ENCODE measurements at regions not wholly inside any gene's neighbourhood (a gene's known extent, or its start where the extent isn't known, plus 50 kb on each side); places are given as distances from the start of the nearest gene placed in this dataset.

GRCh38 chr3:160150525-160150924, 74.7 kb upstream of the C3orf80 start:
- DNase-seq (ENCODE audit: extremely low read depth, low read depth) = no peak
- TF ChIP-seq CTCF (IDR thresholded peaks at IDR 0.05; ENCODE audit: low read depth, low read length) = no peak

DNA sequence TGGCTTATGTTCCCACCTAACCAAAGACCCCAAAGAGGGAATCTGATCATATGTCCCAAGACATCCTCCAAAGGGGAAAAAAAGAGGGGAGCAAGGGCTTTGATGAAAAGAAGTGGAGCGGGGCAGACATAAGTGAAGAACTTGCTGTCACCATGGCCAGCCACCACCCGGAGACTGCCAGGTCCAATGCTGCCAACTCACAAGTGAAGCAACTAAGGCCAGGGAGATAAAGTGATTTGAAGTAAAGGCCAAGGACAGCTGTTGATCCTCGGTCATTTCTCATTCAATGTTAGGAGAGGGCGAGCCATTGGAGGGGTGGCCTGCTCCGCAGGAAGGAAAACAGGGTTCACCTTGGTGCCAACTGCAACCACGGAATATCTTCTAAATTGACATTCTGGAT, 72.6 kb upstream of the C3orf80 start:
- no peak for TF ChIP-seq CTCF (IDR thresholded peaks at IDR 0.05; ENCODE audit: low read depth, low read length)
- DNase-seq (ENCODE audit: extremely low read depth, low read depth) = no peak

GRCh38 chr3:160154033-160154432, 71.2 kb upstream of the C3orf80 start:
- TF ChIP-seq CTCF (IDR thresholded peaks at IDR 0.05; ENCODE audit: low read depth, low read length) = no peak
- no peak for DNase-seq (ENCODE audit: extremely low read depth, low read depth)

GRCh38 chr3:160154596-160154995, 70.6 kb upstream of the C3orf80 start:
- TF ChIP-seq CTCF (IDR thresholded peaks at IDR 0.05; ENCODE audit: low read depth, low read length) = no peak
- no peak for DNase-seq (ENCODE audit: extremely low read depth, low read depth)

DNA sequence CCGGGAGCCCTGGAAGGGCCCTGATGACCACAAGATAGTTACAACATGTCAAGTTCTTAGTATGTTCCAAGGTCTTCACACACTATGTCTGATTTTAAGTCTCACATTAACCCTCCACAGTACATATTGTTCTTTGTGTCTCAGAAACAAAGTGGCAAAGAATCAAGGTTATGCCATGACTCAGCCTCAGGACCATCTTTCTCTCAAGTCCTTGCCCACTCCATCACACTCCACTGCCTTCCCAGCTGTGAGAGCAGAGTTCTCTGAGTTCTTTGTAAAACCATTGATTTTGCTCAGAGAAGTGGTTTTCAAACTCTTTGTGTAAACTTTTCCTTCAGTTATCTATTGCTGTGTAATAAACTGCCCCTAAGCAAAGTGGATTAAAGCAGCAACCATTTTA, 67.9 kb upstream of the C3orf80 start:
- TF ChIP-seq CTCF (IDR thresholded peaks at IDR 0.05; ENCODE audit: low read depth, low read length) = no peak
- no peak for DNase-seq (ENCODE audit: extremely low read depth, low read depth)

DNA sequence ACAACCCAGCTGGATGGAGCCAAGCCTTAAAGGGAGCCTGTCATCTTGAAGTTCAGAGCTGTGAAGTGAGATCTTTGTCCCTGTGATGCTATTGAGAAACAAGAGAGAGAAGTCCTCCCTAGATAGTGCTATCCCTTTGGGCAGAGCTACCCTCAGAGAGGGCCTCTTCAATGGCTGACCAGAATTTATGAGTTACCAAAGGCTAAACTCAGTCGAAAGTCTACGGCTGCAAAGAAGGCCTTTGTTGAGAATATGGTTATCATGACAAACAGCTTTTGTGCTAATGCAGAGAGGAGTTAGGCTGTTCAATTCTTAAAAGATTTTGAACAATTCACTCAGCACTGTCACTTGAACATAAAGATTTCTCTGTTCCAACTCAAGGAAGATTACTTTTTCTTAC, 65.9 kb upstream of the C3orf80 start:
- DNase-seq (ENCODE audit: extremely low read depth, low read depth) = no peak
- no peak for TF ChIP-seq CTCF (IDR thresholded peaks at IDR 0.05; ENCODE audit: low read depth, low read length)

- DNase-seq (ENCODE audit: extremely low read depth, low read depth) = no peak
- no peak for TF ChIP-seq CTCF (IDR thresholded peaks at IDR 0.05; ENCODE audit: low read depth, low read length)
Measured at GRCh38 chr3:160159806-160160205, 65.4 kb upstream of the C3orf80 start.
